Activated naive CD4-positive, alpha-beta T cell treated with Interleukin-2 at 50 U/mL for 16 hours (primary cell): ENCODE measurements at regions not wholly inside any gene's neighbourhood (a gene's known extent, or its start where the extent isn't known, plus 50 kb on each side); places are given as distances from the start of the nearest gene placed in this dataset.

ENCODE experiments used
- DNase-seq: peaks from one replicate; pipeline ENCODE4 v3.0.0-alpha.2; 2020

GRCh38 chr6:139852067-139852466 is 477.6 kb upstream of the CITED2 start:
- DNase-seq = no peak

- no peak for DNase-seq
These were observed 476.8 kb upstream of the CITED2 start for GRCh38 chr6:139851206-139851605.

- no peak for DNase-seq
These were observed 476.1 kb upstream of the CITED2 start for GRCh38 chr6:139850512-139850911.

GRCh38 chr6:139847457-139847813 is 473.0 kb upstream of the CITED2 start:
- DNase-seq = no peak

- DNase-seq = no peak
These were observed 472.3 kb upstream of the CITED2 start for GRCh38 chr6:139846538-139847456.

GRCh38 chr6:139844907-139845306 is 470.5 kb upstream of the CITED2 start:
- DNase-seq = no peak

GRCh38 chr6:139841794-139842215 is 467.4 kb upstream of the CITED2 start:
- DNase-seq = no peak

GRCh38 chr6:139839506-139840156 is 465.2 kb upstream of the CITED2 start:
- DNase-seq = no peak

- DNase-seq = no peak
These were observed 459.8 kb upstream of the CITED2 start for GRCh38 chr6:139834232-139834631.

GRCh38 chr6:139833592-139833991 is 459.1 kb upstream of the CITED2 start:
- no peak for DNase-seq

GRCh38 chr6:139832493-139833305 is 458.3 kb upstream of the CITED2 start:
- DNase-seq = no peak

- no peak for DNase-seq
These were observed 455.1 kb upstream of the CITED2 start for GRCh38 chr6:139829576-139829975.

GRCh38 chr6:139828751-139829519 is 454.5 kb upstream of the CITED2 start:
- no peak for DNase-seq

GRCh38 chr6:139825935-139826374 is 451.5 kb upstream of the CITED2 start:
- no peak for DNase-seq

- DNase-seq = no peak
These were observed 450.4 kb upstream of the CITED2 start for GRCh38 chr6:139824864-139825263.

- no peak for DNase-seq
These were observed 449.3 kb upstream of the CITED2 start for GRCh38 chr6:139823808-139824126.

- no peak for DNase-seq
These were observed 448.8 kb upstream of the CITED2 start for GRCh38 chr6:139823099-139823807.

- no peak for DNase-seq
These were observed 447.3 kb upstream of the CITED2 start for GRCh38 chr6:139821676-139822223.

GRCh38 chr6:139820210-139820609 is 445.8 kb upstream of the CITED2 start:
- DNase-seq = no peak

GRCh38 chr6:139819776-139820175 is 445.3 kb upstream of the CITED2 start:
- DNase-seq = no peak

GRCh38 chr6:139812939-139813338 is 438.5 kb upstream of the CITED2 start:
- DNase-seq = no peak
